Superior temporal gyrus (tissue), 1 donor: ENCODE measurements at regions not wholly inside any gene's neighbourhood (a gene's known extent, or its start where the extent isn't known, plus 50 kb on each side); places are given as distances from the start of the nearest gene placed in this dataset.
A peak's percentile ranks its signal among the peaks of the same experiment; 100 is the strongest.

Experiments used
- DNase-seq: peaks from one replicate; pipeline ENCODE4 v3.0.0-alpha.2; 2016; ENCODE audit errors: extremely low spot score

DNA sequence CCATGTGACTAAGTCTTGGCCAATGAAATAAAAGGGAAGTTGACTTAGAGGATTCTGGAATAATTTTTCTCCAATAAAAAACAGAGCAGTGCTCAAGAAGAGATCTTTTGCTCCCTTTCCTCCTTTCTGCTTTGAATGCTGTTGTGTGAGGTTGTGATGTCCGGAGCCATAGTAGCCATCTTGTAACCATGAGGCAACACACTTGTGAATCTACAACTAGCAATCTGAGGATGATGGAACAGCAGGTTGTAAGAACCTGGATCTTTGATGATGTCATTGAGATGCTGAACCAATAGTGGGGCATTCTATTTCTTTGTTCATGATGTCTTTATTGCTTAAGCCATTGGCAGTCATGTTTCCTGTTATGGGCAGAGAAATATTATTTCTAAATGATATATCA lies 230.0 kb upstream of the SRRM4 start:
- DNase-seq = no peak

GRCh38 chr12:118760623-118761022 lies 220.7 kb upstream of the SRRM4 start:
- no peak for DNase-seq

DNA sequence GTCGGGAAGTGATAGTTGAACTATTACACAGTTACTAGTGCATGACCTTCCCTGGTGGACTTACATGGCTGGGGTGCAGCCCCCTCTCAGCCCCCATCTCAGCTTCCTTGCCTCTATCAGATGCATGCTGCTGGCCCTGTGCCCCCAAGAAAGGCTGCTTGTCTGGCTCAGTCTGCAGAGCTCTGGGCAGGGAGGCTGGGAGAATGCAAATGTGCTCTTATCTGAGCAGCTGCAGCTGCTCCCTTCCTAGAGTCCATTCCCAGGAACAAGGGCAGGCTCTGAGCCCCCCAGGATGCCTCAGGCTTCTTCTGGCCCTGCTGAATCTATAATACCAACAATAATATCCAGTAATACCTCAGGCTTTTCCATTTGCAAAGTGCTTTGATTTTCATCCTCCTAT lies 218.1 kb upstream of the SRRM4 start:
- DNase-seq = no peak

DNA sequence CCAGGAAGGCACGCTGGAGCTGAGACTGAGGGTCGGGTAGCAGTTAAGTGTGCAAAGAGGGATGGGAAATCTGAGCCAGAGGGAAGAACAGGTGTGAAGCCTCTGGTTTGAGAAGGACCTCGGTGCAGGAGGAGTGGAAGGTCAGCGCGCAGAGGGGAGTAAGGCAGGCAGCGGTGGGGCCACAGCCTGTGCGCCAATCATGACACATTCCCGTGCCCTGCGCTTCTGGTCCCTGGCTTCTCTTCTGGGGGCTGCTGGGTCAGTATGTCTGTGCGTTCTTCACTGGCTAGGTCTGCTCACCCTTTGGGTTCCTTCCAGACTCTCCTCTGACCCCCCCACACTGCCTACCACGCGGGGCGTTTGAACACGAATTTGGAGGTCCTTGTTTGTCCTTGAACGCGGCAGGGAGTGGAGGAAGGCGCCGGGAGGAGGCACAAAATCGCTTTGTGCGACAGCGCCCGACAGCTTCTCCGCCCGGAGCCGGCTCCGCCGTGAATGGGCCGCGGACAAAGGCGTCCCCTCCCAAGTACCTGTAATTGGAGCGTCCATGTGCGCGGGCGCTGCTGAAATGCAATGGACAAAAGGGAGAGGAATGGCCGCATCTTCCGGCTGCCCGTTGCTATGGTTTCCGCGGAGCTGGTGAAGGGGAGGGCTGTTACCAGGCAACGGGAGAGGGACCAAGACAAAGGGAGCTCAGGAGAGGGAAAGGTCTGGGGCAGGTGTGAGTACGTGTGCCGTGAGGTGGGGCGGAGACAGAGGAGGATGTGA lies 207.2 kb upstream of the SRRM4 start:
- peak; percentile 67 for DNase-seq

DNA sequence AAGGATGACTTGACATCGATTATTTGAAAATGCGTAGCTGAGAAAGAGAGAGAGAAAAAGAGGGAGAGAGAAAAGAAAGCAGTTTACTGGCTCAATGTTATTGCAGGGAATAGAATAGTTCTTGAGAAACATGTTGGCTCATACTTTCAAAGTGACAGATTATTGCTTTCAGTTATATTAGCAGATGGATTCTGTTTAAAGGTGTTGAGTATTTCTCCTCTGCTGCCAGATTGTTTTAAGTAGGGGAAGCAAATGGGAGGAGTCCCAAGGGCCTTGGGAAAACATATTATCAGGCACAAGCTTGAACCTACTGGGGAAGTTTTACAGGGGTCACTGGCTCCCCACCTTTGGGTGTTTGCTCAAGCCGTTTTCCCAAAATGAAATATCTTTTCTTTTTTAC lies 203.8 kb upstream of the SRRM4 start:
- DNase-seq = no peak

- DNase-seq = no peak
Measured at GRCh38 chr12:118778077-118778476, 203.3 kb upstream of the SRRM4 start.

DNA sequence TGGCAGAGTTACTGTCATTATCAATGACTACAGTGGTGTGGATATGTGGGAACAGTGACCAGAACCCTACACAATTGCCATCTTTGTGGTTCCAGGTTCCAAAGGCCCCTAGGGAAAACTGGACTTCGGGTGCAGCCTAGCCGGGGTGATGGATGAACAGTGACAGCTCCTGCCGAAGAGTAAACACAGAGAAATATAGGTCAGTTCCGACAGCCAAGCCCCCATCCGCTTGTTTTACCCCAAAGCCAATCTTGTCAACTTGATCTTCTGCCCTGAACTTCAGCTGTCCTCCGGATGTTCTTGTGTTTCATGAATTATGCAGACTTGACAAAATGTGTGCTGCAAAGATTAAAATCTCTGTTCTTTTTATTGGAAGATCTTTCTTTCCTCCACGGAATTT lies 200.4 kb upstream of the SRRM4 start:
- DNase-seq = no peak

DNA sequence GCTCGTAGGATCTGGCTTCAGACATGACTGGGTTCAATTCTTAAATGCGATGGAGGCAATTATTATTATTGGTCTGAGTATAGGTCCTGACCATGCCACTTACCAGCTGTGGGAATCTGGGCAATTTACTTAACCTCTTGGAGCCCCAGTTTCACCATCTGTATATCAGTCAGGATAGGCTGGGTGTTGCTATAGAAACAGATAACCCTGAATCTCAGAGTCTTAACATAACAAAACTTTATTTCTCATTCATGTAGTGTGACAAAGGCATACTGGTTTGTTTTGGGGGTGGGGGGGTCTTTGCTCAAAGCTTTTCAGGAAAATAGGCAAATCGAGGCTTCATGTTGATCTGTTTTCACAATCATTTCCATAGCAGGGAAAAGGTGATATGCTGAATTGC lies 199.6 kb upstream of the SRRM4 start:
- no peak for DNase-seq

DNA sequence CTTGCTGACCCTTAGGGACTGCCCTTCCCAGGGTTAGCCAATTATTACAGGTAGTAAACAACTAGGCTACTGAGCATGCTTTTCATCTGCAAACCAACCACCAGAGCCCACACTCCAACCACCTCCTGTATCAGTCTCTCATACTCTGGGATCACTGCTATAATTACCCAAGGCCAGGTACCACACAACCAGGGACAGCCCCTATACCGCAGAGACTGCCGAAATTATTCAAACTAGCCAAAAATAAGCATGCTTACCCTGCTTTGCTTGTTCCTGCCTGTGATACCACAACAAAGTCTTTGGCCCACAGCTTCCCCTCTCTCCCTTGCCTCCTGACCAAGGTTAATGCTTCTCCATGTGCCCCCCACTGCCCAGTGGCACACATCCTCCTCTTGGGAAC lies 197.6 kb upstream of the SRRM4 start:
- DNase-seq = no peak

DNA sequence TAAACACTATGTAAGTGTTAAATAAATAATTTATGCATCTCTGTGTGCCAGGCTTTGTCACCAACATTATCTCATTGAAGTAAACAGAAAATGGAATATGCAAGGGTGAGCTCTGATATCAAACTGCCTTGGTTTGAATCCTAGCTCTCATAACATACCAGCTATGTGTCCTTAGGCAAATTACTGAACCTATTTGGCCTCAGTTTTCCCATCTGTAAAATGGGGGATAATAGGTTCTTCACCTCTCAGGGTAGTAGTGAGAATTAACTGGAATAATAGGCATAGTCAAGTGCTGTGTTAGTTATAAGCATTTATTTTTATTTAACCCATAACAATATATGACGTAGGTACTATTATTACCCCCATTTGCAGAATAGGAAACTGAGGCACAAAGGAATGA lies 190.8 kb upstream of the SRRM4 start:
- no peak for DNase-seq

DNA sequence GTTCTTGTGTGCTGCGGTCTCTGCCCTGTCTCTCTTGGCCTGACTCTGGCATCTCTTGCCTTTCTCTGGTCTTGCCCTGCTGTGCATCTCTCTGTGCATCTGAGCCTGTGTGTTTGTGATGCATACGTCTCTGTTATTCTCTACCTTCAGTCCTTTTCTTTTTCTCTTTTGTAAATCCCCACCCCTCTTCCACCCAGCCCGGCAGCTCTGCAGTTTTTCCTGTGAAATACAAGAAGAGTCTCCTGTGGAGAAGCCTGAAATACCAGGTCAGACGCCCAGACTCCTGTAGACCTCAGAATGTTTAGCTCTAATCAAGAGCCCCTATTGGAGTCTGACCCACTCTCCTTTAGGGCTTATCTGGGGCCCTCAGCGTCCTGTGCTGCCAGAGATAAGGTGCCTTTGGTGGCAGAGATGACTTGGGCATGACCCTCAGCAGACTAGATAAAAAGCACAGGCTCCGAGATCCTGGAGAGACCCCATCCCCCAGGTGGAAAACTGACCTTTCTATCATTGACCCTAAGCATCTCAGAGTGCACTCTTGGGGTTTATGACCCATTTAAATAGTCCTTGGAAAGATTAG lies 167.5 kb upstream of the SRRM4 start:
- DNase-seq = no peak

GRCh38 chr12:118816296-118816695 lies 165.0 kb upstream of the SRRM4 start:
- no peak for DNase-seq

DNA sequence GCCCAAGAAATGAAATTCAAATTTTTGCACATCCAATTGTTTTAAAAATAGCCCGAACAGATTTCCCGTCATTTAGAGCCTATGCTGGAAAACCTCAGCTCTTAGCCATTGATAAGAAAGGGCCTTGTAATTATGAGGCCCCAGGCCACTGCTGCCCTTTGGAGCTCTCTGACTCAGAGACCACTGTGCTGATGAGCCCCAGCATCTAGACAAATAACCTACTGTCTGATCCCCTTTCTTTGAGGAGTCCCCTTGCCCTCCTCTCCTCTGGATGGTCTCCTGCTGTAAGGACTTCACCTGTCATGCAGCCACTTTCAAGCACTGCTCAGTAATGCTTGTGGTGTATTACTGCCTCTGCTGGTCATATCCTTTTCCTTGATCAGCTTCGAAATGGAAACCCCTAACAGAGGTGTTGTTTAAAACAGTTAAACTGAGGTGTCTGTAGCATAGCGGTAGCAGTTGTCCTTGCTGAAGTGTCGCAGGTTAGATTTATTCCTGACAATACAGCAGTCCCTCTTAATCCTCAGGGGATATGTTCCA lies 159.9 kb upstream of the SRRM4 start:
- no peak for DNase-seq

DNA sequence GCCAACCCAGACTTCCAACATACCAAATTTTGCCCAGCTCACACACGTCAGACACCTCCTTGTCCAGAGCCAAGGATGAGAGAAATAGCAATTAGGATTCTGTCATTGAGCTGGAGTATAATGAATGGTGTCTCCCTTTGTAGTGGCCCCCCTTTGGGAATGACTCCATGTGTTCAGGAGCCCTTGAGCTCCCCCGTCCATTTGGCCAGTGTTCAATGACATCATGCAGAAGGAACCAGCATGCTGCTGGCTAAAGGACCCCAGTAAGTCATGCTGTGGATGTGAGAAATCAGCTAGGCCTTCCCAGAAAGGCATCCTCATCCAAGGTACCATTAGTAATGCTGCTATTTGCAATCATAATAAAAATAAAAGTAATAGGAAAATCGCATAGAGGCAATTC lies 158.8 kb upstream of the SRRM4 start:
- DNase-seq = no peak

DNA sequence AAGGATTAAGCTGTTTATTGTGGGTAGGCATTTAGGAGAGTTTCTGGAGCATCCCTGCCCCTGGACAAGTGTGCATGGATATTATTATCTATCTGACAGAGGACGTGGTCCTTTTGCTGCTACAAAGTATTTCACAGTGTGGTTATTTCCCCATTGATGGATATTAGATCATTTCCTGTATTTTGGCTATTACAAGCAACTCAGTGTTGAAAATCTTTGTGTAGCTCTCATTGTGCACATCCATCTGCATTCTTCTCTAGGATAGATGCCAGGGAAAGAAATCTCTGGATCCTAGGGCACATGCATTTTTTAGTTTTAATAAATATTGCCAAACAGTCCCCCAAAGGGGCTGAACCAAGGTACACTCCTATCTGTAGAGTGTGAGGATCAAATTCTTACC lies 154.3 kb upstream of the SRRM4 start:
- DNase-seq = peak; percentile 55

DNA sequence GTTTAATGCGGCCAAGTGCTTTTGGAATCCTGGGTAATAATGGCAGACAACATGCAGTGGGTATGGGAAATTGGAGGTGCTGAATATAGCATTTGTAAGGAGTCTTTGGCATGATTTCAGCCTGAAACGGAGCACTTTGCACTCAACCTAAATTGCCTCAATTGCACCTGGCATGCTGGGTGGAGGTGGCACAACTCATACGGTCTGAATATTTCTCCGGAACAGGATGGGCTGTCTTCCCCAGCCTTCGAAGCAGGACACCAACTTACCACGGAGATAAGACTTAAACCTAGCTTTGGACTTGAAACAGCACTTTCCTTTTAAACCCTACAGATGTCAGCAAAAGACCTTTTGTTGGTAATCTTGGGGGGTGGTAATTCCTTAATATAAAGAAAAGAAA lies 153.7 kb upstream of the SRRM4 start:
- DNase-seq = no peak

DNA sequence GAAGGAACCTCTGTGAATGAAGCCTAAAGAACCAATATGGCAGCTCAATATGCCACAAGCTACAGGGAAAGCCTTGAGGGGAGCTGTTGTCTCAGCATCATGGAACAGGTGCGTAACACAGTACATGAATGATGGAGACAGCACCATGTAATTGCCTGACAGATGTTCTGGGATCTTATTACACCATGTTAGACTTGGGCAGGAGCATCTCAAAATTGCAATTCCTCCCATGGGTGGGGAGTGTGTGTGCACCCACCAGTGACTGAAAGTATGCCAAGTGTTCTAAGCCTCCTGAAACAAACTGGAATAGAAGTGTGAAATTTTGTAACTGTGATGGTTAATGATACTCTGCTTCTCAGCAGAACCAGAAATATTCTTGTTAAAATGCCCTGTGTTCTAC lies 151.0 kb upstream of the SRRM4 start:
- DNase-seq = peak; percentile 62

DNA sequence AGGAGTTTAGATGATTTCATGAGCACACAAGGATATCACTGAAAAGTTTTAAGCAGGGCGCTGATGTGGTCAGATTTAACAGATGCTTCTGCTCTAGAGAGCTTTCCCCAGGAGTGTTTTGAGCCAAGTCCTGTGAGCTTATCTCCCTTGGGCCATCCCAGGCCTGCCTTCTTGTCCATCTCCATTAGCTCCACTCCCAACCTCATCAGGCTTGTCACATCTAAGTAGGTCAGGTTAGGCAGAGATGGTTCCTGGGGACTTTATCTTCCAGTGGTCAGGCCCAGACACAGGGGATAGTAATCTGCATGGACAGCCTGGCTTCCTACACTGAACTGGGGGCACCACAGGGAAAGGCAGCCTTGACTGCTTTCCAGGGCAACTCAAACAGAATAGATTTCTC lies 145.4 kb upstream of the SRRM4 start:
- DNase-seq = no peak

GRCh38 chr12:118840399-118840798 lies 140.9 kb upstream of the SRRM4 start:
- DNase-seq = no peak

- DNase-seq = no peak
Measured at GRCh38 chr12:118840878-118841277, 140.5 kb upstream of the SRRM4 start.

GRCh38 chr12:118841588-118841987 lies 139.8 kb upstream of the SRRM4 start:
- no peak for DNase-seq

GRCh38 chr12:118842866-118843265 lies 138.5 kb upstream of the SRRM4 start:
- DNase-seq = peak; percentile 65

- DNase-seq = no peak
Measured at GRCh38 chr12:118846416-118846815, 134.9 kb upstream of the SRRM4 start.
